ENCODE measurements at regions not wholly inside any gene's neighbourhood (a gene's known extent, or its start where the extent isn't known, plus 50 kb on each side); places are given as distances from the start of the nearest gene placed in this dataset.

DNA sequence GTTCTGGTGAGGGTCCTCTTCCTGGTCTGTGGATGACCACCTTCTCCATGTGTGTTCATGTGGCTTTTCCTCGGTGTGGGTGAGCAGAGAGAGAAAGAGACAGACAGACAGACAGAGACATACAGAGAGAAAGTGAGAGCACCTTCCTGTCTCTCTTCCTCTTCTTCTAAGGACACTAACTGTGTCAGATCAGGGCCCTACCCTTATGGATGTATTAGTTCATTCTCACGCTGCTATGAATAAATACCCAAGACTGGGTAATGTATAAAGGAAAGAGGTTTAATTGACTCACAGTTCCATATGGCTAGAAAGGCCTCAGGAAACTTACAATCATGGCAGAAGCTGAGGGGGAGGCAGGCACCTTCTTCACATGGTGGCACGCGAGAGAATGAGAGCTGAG lies 131.5 kb upstream of the ZNF648 start:
- TF ChIP-seq, protein P1, sequence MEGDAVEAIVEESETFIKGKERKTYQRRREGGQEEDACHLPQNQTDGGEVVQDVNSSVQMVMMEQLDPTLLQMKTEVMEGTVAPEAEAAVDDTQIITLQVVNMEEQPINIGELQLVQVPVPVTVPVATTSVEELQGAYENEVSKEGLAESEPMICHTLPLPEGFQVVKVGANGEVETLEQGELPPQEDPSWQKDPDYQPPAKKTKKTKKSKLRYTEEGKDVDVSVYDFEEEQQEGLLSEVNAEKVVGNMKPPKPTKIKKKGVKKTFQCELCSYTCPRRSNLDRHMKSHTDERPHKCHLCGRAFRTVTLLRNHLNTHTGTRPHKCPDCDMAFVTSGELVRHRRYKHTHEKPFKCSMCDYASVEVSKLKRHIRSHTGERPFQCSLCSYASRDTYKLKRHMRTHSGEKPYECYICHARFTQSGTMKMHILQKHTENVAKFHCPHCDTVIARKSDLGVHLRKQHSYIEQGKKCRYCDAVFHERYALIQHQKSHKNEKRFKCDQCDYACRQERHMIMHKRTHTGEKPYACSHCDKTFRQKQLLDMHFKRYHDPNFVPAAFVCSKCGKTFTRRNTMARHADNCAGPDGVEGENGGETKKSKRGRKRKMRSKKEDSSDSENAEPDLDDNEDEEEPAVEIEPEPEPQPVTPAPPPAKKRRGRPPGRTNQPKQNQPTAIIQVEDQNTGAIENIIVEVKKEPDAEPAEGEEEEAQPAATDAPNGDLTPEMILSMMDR (IDR thresholded peaks at IDR 0.05), result no peak
- no peak for TF ChIP-seq POLR2A (IDR thresholded peaks at IDR 0.05)
- TF ChIP-seq POLR2AphosphoS5 (IDR thresholded peaks at IDR 0.05), result no peak
